GM06990 (cell line): ENCODE measurements at regions not wholly inside any gene's neighbourhood (a gene's known extent, or its start where the extent isn't known, plus 50 kb on each side); places are given as distances from the start of the nearest gene placed in this dataset.
"Not testable (repeated sequence)": the region's sequence is repeated elsewhere in the genome, so short reads cannot be mapped to it uniquely, and the experiment has no call there.

Source experiments
- DNase-seq: peaks from one replicate; pipeline ENCODE4 v3.0.0-alpha.2; 2011; ENCODE audit not compliant: insufficient read length; ENCODE audit errors: extremely low read depth
- H3K27me3 ChIP-seq: replicated peaks from 2 replicates; pipeline ENCODE4 v1.6.0; 2011; ENCODE audit warnings: low read length; ENCODE audit not compliant: control insufficient read depth, insufficient read depth
- H3K36me3 ChIP-seq: 2 replicates; pipeline ENCODE4 v1.5.1; 2011; ENCODE audit warnings: low read length; ENCODE audit not compliant: control insufficient read depth, insufficient read depth
- H3K4me3 ChIP-seq: replicated peaks from 2 replicates; pipeline ENCODE4 v1.5.1; 2011; ENCODE audit warnings: low read depth, mild to moderate bottlenecking, control low read depth, low read length
- TF ChIP-seq, protein P1 (sequence below): IDR thresholded peaks from 2 replicates; pipeline ENCODE4 v1.5.1; 2011; ENCODE audit warnings: low read length, control low read depth, mild to moderate bottlenecking, inconsistent platforms; ENCODE audit not compliant: insufficient read depth, poor library complexity, severe bottlenecking

GRCh38 chr1:66424530-66424929 lies 109.4 kb upstream of the SGIP1 start:
- not testable (repeated sequence) for H3K27me3 ChIP-seq, H3K36me3 ChIP-seq, DNase-seq, H3K4me3 ChIP-seq

- no peaks in the 10 kb centered on the region for H3K27me3 ChIP-seq
- DNase-seq, result no peak
- no peak overlapping the region for H3K4me3 ChIP-seq
- no peaks in the 10 kb centered on the region for H3K36me3 ChIP-seq
- TF ChIP-seq, protein P1, sequence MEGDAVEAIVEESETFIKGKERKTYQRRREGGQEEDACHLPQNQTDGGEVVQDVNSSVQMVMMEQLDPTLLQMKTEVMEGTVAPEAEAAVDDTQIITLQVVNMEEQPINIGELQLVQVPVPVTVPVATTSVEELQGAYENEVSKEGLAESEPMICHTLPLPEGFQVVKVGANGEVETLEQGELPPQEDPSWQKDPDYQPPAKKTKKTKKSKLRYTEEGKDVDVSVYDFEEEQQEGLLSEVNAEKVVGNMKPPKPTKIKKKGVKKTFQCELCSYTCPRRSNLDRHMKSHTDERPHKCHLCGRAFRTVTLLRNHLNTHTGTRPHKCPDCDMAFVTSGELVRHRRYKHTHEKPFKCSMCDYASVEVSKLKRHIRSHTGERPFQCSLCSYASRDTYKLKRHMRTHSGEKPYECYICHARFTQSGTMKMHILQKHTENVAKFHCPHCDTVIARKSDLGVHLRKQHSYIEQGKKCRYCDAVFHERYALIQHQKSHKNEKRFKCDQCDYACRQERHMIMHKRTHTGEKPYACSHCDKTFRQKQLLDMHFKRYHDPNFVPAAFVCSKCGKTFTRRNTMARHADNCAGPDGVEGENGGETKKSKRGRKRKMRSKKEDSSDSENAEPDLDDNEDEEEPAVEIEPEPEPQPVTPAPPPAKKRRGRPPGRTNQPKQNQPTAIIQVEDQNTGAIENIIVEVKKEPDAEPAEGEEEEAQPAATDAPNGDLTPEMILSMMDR, result no peak
These were observed 107.6 kb upstream of the SGIP1 start for GRCh38 chr1:66426239-66426853.

GRCh38 chr1:66430815-66431214 lies 103.1 kb upstream of the SGIP1 start:
- H3K4me3 ChIP-seq, H3K27me3 ChIP-seq, H3K36me3 ChIP-seq, DNase-seq: not testable (repeated sequence)

DNA sequence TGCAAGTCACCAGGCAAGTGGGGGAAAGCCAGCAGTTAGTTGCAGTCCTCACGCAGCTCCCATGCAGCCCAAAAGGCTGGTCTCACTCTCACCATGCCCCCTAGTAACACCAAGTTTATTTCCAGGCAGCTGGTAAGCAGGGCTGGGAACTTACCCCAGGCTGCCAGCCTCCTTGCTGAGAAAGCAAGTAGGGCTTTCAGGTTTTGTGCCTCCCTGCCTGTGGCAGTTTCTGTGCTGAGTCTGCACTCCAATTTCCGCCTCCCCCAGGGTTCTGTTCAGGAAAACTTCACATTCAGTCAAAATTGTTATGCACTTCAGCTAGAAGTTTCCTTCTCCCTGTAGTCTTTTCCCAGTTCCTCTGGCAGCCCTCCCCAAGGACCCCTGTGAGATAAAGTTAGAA lies 102.0 kb upstream of the SGIP1 start:
- Histone ChIP-seq H3K36me3 (no peaks in the 10 kb centered on the region), H3K27me3 (no peaks in the 10 kb centered on the region), H3K4me3 (no peak overlapping the region)
- DNase-seq, result no peak
- TF ChIP-seq, protein P1, result no peak

GRCh38 chr1:66433611-66434010 lies 100.3 kb upstream of the SGIP1 start:
- H3K4me3 ChIP-seq, result no peak overlapping the region
- H3K27me3 ChIP-seq, result no peaks in the 10 kb centered on the region
- H3K36me3 ChIP-seq, result no peaks in the 10 kb centered on the region
- DNase-seq, result no peak
- TF ChIP-seq, protein P1, result no peak

- TF ChIP-seq, protein P1, result no peak
- DNase-seq, result no peak
- no peaks in the 10 kb centered on the region for H3K36me3 ChIP-seq
- H3K4me3 ChIP-seq, result no peak overlapping the region
- H3K27me3 ChIP-seq, result no peaks in the 10 kb centered on the region
These were observed 99.9 kb upstream of the SGIP1 start for GRCh38 chr1:66434096-66434495.

DNA sequence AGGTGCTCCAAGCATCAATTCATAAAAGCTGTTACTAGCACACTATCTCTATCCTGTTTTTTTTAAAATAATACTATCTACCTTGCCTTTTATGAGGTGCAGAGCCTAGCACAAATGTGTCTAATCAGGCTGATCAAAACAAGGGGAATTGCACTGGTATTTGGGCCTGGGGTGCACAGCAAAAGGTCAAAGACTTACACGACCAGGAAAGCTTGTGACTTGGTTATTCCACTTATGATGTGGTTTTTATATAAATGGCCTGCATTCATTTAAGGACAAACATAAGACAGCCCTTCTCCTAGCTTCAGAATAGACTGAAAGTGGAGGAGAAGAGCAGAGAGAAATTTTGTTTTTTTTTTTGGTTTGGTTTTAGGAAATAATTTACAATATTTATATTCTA lies 98.4 kb upstream of the SGIP1 start:
- Histone ChIP-seq H3K36me3 (no peaks in the 10 kb centered on the region), H3K4me3 (no peak overlapping the region), H3K27me3 (no peaks in the 10 kb centered on the region)
- TF ChIP-seq, protein P1, result no peak
- no peak for DNase-seq
